Skin of body (tissue), 1 donor: ENCODE measurements at regions not wholly inside any gene's neighbourhood (a gene's known extent, or its start where the extent isn't known, plus 50 kb on each side); places are given as distances from the start of the nearest gene placed in this dataset.
"Not testable (repeated sequence)": the region's sequence is repeated elsewhere in the genome, so short reads cannot be mapped to it uniquely, and the experiment has no call there.

ENCODE experiments used
- DNase-seq: peaks from one replicate; lab custom pipeline; 2025; lab: John Stamatoyannopoulos, UW

- no peak for DNase-seq
Measured at GRCh38 chr20:55424968-55425367, 580.4 kb downstream of the CBLN4 start.

DNA sequence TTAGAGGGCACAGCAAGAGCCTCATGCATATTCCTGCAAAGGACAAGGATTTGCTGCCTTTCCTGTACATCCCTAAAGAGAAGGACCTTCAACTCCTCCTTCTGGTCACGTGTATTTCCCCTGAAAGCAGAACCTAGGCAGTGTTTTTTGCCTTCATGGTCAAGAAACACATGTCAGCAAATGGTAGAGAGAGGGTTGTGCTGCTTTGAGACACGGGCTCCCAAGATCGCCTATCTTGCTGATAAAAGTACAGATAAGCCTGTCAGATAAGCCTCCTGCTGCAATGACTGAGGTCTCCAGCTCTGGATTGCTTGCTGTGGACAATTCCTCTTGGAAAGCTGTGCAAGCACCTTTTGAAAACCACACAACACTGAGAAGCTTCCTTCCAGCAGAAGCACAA lies 580.8 kb downstream of the CBLN4 start:
- DNase-seq: no peak

DNA sequence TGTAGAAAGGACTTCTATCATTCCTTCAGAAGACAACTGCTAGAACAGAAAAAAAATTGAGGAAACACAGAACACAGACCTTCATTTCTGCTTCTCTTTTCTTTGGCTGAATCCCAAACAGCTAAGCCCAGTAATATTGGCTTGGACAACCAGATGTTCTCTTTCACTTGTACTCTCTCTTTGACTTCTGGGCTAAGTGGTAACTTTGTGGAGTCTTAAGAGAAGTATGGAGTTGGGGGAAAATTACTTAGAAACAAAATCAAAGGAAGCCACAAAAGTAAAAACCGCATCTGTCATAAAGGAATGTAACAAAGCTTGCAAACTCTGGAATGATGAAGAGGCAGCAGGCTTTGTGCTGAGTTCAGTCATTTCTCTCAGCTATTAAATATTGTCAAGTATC lies 587.5 kb downstream of the CBLN4 start:
- no peak for DNase-seq

- peak; percentile 21 for DNase-seq
Measured at GRCh38 chr20:55415567-55416142, 589.7 kb downstream of the CBLN4 start.

DNA sequence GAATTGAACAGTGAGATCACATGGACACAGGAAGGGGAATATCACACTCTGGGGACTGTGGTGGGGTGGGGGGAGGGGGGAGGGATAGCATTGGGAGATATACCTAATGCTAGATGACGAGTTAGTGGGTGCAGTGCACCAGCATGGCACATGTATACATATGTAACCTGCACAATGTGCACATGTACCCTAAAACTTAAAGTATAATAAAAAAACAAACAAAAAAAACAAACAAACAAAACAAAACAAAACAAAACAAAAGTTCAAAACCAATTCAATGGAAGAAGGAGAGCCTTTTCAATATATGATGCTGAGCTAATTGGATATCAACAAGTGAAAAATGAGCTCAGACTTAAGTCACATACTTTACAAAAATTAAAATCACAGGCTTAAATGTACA lies 592.8 kb downstream of the CBLN4 start:
- DNase-seq: not testable (repeated sequence)

- DNase-seq: no peak
Measured at GRCh38 chr20:55406891-55407290, 598.4 kb downstream of the CBLN4 start.

DNA sequence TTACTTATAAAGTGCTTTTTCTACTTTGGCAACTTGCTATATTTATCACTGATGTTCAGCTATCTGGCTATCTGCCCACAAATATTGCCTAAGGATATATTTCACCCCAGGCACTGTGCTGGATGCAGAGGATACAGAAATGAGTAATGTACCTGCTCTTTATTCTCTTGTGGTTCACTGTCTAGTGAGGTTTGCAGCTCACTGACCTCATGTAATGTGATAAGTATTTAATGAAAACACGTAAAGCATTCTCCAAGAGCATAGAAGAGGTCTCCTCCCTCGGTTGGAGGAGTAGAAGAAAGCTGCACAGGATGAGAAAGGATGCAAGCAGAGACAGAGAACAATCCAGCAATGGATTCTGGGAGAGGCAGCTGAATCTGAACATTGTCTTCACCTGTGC lies 610.7 kb downstream of the CBLN4 start:
- no peak for DNase-seq

DNA sequence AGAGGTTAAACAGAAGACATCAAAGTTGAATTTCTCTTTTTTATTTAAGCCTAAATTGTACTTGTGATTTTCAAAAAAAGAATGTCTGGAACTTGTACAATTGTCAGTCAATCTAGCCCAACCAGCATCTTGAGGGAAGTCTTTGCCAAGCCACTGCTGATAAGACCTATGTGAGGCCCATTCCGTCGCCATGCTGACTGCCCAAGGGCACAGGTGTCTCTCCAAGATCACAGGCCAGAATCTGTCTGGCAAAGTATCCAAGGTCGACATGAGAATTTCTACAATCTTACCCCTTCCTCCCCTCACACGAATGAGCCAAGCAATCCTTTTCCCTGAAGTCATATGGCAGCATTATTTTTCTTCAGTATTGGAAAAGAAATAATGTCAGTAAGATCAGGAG lies 614.5 kb downstream of the CBLN4 start:
- DNase-seq: no peak

- no peak for DNase-seq
Measured at GRCh38 chr20:55386686-55387085, 618.6 kb downstream of the CBLN4 start.

- DNase-seq: no peak
Measured at GRCh38 chr20:55375920-55376319, 629.4 kb downstream of the CBLN4 start.

DNA sequence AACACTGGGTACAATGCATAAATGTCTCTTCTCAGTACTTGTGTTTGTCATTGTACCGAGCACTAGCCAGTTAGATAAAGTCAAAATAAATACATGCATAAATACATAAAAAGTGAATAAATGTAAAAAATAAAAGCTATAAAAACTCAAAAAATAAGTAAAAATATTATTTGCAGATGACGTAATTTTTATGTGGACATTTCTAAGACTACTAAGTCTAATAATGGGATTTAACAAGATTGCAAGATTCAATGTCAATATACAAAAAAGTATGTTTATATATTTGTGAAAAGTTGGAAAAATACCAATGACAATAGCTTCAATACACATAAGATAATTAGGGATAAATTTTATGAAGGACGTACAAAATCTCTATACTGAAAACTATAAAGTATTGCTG lies 639.6 kb downstream of the CBLN4 start:
- DNase-seq: no peak

GRCh38 chr20:55360895-55361294 lies 644.4 kb downstream of the CBLN4 start:
- DNase-seq: no peak

DNA sequence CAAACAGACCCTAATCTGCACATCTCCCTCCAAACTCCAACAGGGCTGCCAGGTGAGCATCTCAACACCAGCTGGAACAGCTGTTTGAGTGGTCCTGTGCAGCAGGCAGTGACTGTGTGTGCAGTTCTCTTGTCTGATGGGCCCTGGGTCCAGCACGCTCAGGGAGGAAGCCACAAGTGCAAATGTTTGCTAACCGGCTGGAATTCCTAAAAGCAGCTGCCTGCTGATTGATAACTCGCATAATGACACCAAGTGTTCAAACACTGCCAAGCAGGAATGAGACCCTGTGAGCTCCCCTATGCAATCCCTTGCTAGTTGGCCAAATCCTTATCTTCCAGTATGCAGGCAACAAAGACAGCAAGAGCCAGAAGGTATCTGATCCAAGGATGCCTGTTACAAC lies 650.6 kb downstream of the CBLN4 start:
- no peak for DNase-seq

DNA sequence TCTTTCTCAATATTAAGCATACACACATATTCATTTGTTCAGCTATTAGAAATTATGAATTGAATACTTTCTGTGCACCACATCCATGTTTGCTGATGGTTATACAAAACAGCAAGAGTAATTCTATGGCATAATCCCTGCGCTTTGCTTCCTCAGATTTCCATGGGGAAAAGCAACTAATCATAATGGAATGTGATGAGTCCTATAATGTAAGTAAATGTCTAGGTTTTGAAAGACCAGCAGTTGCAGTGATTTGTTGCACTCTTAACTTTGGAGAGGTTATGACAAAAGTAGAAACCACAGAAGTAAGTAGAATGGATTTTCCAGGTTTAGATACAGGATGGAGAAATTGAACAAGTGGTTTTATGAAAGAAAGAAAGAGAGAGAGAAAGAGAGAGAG lies 652.1 kb downstream of the CBLN4 start:
- DNase-seq: no peak

GRCh38 chr20:55348223-55348622 lies 657.1 kb downstream of the CBLN4 start:
- no peak for DNase-seq

- no peak for DNase-seq
Measured at GRCh38 chr20:55342822-55343221, 662.5 kb downstream of the CBLN4 start.

DNA sequence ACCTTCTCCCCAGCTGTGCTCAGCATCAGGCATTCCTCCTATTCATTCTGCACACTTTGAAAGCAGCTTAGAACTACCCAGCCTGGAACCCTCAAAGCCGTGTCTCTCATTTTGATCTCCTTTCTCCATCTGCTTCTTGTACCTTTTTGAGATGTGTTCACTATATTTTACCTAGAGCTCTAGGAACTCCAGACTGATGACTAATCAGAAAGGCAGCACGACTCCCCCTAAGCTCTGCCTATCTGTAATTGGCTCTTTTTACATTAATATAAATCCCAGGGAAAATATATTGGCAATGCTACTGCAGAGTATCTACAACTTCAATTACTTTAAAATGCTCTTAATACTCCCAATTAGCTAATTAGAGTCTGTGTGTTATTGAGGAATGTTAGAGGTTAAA lies 671.5 kb downstream of the CBLN4 start:
- DNase-seq: no peak

GRCh38 chr20:55329108-55329507 lies 676.2 kb downstream of the CBLN4 start:
- no peak for DNase-seq

DNA sequence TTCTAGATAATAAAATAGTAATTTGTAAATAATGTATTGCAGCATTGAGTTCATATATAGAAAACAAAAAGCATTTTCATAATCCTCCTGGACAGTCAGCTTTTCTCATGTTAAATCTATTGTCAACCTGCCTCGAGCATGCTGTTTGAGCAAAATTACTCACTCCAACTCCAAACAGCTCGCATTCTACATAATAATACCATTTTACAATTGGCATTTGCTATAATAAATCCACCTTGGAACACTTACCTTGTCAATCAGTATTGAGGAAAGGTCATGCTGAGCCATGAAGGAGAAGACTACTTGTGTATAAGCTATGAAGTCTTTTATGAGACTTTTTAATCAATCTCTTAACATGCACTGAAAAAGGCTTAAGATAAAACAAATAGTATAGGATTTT lies 682.6 kb downstream of the CBLN4 start:
- DNase-seq: no peak

- DNase-seq: no peak
Measured at GRCh38 chr20:55316753-55317152, 688.6 kb downstream of the CBLN4 start.

DNA sequence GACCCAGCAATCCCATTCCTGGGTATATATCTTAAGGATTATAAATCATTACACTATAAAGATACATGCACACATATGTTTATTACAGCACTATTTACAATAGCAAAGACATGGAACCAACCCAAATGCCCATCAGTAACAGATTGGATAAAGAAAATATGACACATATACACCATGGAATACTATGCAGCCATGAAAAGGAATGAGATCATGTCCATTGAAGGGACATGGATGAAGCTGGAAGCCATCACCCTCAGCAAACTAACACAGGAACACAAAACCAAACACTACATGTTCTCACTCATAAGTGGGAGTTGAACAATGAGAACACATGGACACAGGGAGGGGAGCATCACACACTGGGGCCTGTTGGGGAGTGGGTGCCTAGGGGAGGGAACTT lies 694.5 kb downstream of the CBLN4 start:
- not testable (repeated sequence) for DNase-seq

- no peak for DNase-seq
Measured at GRCh38 chr20:55291261-55291660, 714.1 kb downstream of the CBLN4 start.

- no peak for DNase-seq
Measured at GRCh38 chr20:55283889-55284288, 721.4 kb downstream of the CBLN4 start.

DNA sequence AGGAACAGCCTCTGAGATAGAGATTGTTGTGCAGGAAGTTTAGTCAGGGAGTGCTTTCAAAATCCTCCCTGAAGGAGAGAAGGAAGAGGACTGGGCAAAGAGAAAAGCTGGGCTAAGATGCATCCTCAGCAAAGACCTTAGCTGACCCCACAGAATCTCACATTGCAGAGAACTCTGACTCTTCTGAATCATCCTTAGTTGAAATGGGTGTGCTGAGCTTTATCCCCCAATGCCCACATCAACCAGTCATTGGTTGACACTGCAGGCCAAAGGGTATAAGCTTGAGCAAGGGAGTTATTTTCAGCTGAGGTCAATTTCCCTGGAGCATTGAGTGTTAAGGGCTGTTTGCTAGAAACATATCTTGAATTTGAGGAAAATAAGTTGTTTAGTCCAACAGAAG lies 732.2 kb downstream of the CBLN4 start:
- DNase-seq: no peak
